GM18907 (cell line): ENCODE measurements at regions not wholly inside any gene's neighbourhood (a gene's known extent, or its start where the extent isn't known, plus 50 kb on each side); places are given as distances from the start of the nearest gene placed in this dataset.

Source experiments
- ATAC-seq: cut with Tn5 transposase; IDR thresholded peaks from one replicate; pipeline ENCODE4 v1.9.1; 2021; ENCODE audit warnings: mild to moderate bottlenecking, moderate library complexity; ENCODE audit not compliant: unreplicated experiment

DNA sequence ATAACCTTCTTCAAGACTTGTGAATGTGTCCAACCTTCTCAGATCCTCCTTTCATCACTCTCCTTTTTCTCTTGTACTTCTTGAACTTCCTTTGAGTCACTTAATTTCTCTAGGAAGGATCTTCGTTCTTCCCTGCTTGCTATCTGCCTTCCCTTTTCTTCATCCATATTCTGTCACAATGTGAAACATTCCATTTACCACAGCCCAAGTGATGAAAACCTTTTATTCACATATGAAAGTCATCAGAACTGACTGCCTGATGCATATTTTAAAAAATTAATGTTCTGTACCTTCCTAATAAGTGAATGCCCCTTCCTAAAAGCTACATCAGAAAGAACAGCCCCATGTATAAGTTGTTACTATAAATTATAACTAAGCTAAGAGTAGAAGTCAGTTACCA lies 520.4 kb upstream of the LUZP2 start:
- no peak for ATAC-seq

DNA sequence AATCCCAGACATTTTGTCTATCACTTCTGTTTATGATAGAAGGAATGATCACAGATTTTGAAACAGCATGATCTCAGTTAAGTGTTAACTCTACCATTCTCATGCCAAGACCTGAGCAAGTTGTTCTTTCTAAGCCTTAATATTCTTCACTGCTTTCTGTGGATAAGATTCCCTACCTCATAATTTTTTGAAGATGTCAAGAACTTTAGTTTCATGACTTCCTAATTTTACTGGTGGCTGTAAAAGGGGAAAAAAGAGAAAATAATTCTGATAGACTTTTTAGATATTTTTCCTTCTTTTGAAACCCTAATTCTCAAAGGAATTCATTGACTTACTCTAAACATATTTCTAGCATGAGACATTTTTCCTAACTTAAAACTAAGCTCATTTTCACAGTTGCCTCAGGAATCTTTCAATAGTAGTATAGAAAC lies 520.0 kb upstream of the LUZP2 start:
- no peak for ATAC-seq

DNA sequence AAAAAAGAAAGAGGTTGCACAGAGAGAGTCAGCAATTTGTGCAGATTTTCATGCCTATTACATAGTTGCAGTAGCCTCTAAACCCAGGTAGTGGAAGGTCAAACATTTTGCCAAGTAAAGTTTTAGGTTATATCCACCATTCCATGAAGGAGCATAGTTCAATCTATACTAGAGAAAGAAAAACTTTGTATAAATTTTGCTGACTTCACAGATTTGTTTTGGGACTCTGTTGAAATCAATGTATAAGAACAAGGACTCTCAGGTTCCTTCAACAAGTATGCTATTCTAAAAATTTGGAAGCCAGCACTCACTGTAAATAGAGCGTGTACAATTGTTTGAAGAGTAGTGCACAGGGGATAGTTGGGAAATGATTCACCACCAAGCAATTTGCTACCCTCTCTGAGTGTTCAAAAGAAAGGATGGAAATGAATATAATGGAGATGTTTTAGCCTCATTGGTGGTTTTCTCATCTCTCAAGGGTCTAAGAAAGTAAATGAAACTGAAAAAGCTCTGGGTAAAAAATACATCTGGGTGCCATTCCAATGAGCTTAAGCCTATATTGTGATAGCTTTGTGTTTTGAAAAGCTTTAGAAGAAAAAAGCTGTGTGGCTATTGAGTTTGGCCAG lies 508.4 kb upstream of the LUZP2 start:
- ATAC-seq = no peak

DNA sequence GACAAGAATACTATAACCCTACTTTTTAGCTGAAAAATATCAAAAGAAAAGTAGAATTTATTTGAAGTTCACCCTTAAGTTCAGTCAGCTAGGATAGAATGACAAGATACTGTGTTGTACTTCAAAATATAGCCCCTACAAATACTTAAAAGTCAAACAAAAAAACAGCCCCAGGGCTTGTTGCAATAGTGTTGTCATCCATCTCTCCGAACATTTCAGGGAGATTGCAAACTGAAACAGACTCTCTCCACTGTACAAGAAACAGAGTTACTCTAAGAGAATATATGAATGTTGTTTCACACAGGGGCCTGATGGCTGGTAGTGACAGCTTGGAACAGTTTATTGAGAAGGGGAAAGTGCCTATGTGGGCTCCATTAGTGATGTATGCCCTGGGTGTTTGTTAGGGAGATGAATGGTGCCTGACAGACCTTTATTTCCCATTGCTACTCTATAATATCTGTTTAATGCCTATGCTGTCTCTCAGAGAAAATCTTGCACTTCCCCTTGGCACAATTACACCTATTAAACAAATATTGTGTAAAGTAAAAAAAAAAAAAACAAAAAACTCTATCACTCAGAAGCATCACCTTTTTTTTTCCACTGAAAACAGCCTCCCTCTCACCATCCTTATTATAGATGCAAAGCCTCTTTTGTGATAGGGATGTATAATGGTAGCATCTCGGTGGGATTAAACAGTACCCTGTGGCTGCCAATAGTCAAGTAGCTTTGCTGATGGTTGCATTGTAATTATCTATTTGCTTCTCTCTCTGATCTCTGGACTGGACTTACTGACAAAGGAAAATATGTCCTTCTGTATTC lies 506.3 kb upstream of the LUZP2 start:
- no peak for ATAC-seq

DNA sequence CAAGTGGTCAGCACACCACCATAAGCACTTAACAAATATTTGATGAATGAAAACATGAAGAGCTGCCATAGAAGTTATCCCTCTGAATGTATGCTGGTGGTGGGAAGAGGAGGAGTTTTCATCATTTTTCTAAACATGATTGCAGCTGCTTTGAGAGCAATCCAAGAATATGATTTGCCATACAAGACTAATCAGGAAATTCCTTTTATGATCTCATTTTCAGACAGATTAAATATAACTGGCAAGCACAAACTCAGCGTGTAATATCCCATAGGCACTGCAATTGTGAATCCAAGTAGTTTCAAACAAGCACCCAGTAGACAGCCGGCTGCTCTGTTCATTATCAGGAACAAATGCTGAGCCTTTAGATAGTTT lies 505.7 kb upstream of the LUZP2 start:
- no peak for ATAC-seq

DNA sequence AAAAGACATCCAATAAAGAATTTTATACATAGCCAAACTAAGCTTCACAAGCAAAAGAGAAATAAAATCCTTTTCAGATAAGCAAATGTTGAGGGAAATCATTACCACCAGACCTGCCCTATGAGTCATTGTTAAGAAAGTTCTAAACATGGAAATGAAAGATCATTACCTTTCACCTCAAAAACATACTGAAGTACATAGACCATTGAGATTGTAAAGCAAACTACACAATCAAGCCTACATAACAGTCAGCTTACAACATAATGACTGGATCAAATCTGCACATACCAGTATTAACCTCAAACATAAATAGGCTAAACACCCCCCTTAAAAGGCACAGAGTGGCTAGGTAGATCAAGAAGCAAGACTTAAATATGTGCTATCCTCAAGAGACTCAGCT lies 501.0 kb upstream of the LUZP2 start:
- ATAC-seq = no peak

DNA sequence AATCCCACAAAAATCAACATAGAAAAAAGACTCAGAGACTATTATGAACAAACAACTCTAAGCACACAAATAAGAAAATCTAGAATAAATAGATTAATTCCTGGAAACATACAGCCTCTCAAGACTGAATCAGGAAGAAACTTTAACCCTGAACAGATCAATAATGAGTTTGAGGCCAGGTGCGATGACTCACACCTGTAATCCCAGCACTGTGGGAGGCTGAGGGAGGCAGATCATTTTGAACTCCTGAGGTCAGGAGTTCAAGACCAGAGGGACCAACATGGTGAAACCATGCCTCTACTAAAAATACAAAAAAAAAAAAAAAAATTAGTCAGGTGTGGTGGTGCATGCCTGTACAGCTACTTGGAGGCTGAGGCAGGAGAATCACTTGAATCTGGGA lies 499.5 kb upstream of the LUZP2 start:
- no peak for ATAC-seq

DNA sequence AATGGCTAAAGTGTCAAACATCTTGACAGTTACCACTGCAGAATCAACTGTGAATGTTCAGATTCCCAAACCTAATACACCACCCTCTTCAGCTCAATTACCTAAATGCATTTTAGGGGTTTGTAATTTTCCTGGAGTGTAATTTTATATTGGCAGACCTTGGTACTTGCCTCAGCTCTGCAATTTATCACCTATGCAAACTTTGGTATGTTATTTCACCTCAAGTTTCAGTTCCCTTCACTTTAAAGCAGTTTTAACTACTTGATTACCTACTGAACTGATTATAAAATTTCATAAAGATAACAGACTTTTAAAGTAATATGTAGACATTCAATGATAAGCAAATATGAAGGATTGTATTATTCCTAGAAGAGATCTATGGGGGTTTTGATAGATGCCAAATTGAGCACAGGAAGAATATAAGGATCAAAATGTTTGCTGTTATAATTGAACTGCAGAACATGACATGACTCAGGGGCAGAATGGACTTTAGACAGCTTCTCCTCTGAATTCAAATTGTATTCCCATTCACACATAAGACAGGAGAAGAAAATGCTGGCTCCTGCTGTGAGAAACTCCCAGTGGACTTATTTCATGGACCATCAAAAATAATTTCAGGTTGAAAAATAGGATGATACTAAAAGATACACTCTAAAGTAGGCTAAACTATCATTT lies 491.5 kb upstream of the LUZP2 start:
- no peak for ATAC-seq

DNA sequence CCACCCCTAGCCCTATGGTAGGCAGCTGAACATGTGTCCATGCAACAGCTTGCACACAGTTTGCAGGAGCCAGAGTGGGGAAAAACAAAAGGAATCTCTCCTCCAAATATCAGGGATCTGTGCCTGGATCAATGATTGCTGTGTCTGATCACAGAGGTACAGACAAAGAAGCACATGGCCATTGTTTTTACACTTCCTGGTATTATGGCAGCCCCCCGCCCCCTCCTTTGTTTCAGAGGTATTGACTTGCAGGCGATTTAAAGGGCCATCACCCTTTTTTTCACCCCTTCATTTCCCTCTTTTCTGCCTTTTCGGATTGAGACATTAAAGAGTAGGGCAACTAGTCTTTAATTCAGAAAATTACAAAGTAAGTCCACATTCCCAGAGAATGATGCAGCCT lies 453.0 kb upstream of the LUZP2 start:
- ATAC-seq = no peak

DNA sequence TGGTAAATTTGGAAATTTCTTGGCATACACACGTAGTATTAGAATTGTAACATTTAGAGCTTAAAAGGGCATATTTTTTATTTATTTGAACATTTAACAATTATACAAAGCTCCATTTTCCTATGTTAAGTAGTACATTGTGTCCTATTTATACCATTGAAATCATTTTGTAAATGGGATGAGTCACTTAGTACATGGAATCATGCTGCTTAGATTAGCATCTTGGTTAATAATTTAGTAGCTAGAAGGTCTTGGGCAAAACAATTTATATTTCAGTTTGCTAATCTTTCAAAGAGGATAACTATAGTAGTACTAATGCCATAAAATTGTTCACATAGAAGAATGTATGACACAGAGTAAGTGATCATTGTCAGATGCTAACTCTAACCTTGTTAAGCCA lies 450.1 kb upstream of the LUZP2 start:
- no peak for ATAC-seq

DNA sequence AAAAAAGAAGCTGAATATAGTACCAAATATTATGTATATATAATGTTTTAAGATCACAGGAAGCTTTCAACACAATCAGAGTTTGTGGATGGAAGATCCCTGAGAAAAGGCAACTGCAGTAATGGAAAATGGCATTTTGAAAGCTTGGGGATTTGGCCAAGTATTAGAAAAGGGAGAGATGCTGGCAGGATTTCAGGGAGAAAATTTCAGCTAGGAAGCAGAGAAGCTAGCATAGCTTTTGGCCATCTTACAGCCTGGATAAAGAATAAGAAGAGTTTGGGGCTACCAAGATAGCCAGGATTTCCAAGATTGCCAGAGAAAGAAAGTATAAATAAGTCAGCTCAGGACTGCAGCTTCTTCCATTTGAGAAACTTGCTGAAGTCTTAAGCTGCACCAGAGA lies 440.8 kb upstream of the LUZP2 start:
- ATAC-seq = no peak

DNA sequence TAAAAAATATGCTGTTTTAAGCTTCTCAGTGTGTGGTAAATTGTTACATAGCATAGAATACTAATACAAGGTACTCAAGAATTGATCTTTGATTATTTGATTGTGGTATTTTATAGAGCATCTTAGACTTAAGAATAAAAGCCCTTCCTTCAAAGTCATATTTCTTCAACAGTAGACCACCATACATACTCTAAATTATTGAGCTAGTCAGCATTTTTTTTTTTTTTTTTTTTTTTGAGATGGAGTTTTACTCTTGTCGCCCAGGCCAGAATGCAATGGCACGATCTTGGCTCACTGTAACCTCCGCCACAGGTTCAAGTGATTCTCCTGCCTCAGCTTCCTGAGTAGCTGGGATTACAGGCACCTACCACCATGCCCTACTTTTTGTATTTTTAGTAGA lies 436.7 kb upstream of the LUZP2 start:
- no peak for ATAC-seq

DNA sequence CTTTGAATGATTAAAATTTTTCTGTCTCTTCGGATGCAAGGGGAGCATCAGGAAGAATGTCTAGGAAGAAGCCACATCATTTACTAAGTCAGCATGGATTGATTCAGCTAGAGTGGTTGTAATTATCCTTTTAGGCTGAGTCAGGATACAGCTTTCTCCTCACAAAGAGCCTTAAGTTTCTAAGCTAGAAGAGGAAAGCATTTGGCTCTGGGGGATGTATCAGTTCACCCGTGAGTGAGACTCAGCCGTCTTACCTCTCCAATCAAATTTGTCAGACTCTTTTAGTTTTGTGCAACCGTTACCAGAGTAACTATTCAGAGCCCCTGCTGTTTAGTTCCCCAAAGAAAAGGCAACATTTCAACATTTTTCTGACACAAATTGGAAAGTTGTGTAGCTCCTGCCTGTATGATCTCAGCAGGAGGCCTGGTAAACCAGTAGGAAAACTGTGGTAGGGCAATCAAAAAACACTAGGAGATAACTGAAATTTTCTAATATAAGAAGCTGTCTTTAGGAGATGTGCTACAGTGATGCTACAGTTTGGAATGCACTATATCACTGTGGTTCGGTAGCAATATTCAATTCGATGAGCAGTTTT lies 432.4 kb upstream of the LUZP2 start:
- no peak for ATAC-seq

DNA sequence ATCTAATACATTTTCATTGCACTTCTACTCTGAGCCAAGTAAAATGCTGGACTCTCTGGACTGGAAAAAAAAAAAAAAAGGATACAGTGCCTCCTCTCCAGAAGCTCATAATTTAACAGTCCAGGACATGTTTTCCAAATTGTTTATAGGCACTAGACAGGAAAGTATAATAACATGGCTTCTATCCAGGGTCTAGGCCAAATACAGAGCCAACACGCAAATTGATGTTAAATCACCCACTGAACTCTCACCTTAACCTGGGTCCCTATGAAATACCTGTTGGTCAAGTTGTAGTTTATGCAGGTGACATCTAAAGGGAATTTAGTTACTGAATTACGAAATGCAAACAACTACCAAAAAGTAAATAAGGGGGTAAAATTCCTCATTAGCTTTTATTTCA lies 428.7 kb upstream of the LUZP2 start:
- ATAC-seq = no peak

DNA sequence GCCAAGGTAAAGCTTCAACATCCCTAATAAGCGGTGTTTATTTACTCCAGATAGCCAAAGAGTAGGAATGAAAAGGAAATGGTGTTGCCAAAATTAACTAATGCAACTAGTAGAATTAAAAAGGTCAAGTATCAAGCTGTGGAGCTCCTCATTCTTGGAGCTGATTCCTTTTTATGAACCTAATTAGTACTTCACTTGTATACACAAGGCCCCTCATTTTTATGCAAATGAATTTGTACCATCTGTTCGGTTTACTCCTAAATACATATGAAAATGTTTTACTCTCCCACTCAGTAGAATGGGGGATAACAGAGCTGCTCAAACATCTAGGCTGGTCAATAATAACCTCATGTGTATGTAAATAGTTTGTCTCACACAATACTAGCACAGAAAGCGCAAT lies 426.4 kb upstream of the LUZP2 start:
- no peak for ATAC-seq

DNA sequence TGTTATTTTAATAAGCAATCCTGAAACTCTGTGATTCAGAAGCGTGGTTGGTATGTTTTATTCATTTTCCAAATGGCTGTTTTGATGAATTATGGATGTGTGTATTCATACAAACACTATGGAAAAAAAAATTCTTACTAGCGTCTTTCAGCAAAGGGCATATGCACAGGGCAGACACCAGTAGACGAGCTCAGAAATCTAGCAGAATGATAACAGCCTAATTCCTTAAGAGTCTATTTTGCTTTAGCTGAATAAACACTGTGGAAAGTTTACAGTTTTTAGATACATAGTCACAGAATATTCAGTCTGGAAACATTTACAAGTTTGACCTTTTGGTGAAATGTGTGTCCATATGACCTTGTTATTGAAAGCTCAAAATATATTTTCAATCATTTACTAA lies 418.8 kb upstream of the LUZP2 start:
- ATAC-seq = no peak

DNA sequence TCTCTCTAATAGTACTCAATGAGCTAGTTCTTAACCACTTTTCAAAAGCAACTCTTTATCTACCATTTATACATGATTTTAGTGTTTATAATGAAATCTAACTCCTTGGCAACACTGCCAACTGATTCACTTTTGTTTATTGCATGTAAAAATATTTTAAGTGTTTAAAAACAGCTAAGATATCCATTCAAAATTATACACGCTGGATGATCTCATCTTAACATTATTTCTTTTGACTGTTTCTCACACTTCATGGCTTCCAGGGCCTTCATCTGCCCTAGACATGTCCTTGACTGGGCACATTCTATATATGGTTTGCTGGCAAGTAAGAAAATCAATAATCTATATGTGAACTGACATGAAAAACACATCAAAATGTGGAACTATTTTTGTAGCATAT lies 414.6 kb upstream of the LUZP2 start:
- ATAC-seq = no peak

DNA sequence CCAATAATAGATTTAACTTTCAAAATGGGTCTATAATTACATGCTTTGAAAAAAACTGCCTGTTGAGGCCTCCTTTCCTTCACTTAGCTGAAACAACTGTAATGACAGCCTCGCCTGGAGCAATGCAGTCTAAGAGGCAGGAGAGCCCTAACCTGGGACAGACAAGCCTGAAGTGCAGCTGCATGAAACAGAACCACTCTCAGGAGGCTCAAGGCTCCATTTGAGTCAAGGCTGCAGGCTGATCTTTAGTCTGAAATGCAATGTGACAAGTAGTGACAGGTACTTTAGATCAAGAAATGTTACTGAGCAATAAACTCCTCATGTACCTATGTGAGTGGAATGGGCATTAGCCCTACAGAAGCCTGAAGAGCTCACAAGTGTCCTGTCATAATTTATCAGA lies 414.0 kb upstream of the LUZP2 start:
- ATAC-seq = no peak

DNA sequence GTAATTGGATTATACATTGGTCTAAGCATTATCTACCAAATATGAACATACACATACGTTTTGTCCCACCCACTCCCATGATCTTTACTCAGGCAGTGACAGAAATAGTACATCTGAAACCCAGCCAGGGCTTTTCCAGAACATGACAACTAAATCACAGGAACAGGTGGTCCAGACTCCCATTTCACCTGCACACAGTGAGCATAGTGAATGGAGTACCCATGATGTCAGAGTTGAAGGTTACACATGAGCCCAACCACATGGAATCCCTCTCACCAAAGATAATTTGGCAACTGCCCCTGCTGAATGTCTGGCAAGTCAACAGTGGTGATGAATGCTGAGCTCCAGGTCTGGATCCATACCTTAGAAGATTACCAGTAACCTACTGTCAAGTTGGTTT lies 411.9 kb upstream of the LUZP2 start:
- no peak for ATAC-seq

DNA sequence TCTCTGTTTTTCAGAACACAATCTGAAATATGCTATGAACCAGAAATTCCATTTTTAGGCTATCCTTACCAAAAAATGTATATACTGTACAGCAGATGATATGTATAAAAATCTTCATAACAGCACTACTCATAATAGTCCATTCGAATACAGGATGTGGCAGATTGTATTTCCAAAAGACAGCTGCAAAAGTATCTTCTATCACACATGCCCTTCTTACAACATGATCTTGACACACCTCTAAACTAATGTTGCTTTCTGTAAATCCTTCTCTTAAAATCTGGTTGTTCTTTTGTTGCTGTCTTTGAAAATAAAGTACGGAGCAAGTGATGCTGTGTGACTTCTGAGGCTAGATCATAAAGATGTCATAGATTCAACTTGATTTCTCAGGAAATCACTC lies 409.9 kb upstream of the LUZP2 start:
- ATAC-seq = no peak

DNA sequence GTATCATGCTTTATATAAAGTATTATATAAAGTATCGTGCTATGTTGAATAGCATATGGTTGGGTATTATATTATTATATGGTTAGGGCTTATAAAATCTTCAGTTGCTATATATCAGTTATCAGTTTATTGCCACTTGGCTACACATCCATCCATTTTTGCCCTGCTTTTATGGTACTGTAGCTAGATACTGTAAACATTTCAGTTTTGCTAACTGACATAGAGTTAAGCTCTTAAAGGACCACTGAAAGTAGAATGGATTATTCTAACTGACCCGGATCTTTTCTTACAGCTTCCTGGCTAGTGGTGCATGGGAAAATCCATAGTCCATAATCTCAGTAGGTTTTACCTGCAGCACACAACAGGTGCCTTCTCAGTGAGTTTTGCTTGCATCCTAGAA lies 405.3 kb upstream of the LUZP2 start:
- no peak for ATAC-seq

DNA sequence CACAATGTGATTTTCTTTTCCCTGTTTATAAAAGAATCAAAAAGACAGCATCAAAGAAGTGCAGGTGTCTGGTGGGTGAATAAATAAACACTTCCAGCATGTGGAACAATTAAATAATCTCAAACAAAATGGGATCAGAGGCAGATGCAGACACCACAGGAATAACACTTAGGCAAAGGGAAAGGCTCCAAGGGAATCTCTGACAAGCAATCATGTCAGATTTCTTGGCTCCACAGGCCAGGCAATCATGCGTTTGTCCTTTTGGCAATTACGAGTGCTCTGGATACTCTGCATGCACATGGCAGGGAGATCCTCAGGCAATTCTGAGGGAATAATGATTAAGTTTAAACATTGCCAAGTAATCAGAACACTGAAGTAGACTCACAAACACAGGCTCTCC lies 403.5 kb upstream of the LUZP2 start:
- ATAC-seq = no peak
